GM15510 (cell line): ENCODE measurements at regions not wholly inside any gene's neighbourhood (a gene's known extent, or its start where the extent isn't known, plus 50 kb on each side); places are given as distances from the start of the nearest gene placed in this dataset.

Experiments
- POLR2A ChIP-seq: IDR thresholded peaks from 3 replicates; pipeline ENCODE4 v1.6.1; 2011; ENCODE audit warnings: borderline replicate concordance; ENCODE audit not compliant: insufficient read length; ENCODE audit errors: extremely low read depth

- no peak for TF ChIP-seq POLR2A
Measured at GRCh38 chr5:124468671-124469411, 277.6 kb downstream of the ZNF608 start.

DNA sequence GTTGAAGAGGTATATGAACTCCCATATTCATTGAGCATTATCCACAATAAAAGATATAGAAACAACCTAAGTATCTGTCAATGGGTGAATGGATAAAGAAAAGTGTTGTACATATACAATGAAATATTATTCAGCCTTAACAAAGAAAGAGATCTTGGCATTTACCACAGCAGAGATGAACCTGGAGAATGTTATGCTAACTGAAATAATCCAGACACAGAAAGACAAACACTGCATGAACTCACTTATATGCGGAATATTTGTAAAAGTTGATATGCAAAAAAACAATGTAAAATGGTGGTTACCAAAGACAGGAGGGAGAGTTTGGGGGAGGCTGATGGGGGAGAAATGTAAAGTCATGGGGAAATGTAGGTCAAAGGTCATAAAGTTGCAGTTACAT is 278.7 kb downstream of the ZNF608 start:
- no peak for TF ChIP-seq POLR2A

DNA sequence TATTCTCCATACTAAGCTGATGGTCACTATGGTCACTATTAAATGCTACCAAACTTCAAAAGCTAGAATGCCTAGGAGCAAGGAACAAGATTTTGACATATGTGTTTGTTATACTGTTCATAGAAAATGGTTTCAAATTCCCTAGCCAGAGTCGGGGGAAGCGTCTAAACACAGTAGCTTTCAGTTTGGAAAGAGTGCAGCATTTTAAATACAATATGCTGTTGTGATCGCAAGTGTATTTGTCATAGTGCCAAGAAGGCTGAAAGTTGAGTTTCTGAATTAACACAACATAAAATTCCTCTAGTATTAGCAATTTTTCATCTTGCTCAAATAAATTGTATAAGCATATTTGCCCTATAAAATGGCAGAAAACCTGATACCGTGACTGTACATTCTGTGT is 280.4 kb downstream of the ZNF608 start:
- no peak for TF ChIP-seq POLR2A

DNA sequence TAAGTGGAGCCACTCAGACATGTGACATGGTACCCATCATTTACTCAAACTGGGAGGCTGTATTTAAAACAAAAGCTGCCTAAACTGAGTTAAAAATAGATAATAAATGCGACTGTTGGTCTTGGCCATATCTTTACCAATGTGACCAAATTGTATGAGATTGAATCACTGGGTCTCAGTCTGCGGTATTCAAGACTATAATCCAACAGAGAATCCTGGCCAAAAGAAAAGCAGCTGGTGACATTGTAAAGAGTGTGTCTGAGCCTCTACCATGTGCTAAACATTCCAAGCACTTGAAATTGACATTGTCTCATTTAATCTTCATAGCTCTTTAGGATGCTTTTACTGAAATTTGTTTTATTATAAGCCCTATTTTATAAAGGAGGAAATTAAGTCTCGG is 282.6 kb downstream of the ZNF608 start:
- no peak for TF ChIP-seq POLR2A

DNA sequence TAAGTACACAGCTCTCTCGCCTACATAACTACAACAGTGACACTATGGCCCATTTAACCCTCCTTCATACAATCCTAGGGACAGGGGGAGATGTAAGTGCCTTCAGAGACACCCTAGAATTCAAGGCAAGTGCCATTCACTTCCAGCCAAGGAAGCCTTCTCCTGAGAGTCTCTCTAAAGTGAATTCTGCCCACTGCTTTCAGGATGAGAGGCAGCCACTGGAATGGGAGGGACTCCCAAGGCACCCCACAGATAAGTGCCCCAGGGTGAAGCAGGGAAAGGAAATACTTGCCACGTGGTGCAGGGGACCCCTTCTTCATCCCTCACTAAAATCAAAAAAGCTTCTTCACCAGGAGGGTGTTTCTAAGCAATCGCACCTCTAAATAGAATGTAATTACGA is 283.7 kb downstream of the ZNF608 start:
- TF ChIP-seq POLR2A: no peak

DNA sequence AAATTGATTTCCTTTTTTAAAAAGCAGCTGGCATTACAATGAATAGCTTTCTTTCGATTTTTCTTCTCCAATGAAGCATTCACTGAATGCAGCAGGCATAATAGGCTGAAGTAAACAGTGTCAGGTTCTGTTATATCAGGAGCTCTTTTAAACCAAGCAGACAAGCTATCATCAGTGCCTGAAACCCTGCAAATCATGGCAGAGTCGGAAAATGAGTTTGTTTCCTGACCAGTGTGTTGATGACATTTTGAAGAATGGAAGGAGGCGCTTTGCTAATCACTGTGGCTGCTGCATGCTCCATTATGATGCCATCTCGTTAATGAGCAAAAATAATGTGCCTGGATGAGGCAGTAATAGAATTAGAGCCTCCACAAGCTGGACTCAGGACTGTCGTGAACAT is 284.5 kb downstream of the ZNF608 start:
- no peak for TF ChIP-seq POLR2A

DNA sequence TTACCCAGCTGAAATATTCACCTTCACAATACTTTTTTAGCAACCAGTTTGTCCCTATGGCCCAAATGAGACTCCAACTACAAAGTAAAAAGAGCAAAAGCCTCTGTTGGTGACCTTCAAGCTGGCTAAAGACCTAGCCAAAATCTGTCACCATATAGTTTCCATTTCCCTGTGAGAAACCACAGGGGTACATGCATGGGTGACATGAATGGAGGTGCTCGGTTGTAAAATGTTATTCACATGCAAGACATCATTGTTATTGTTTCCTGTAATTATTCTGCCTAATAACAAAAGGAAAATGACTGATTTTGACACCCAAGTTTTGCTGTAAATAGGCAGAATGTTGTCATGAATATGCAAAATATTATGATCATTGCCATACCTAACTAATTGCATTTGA is 285.3 kb downstream of the ZNF608 start:
- no peak for TF ChIP-seq POLR2A

DNA sequence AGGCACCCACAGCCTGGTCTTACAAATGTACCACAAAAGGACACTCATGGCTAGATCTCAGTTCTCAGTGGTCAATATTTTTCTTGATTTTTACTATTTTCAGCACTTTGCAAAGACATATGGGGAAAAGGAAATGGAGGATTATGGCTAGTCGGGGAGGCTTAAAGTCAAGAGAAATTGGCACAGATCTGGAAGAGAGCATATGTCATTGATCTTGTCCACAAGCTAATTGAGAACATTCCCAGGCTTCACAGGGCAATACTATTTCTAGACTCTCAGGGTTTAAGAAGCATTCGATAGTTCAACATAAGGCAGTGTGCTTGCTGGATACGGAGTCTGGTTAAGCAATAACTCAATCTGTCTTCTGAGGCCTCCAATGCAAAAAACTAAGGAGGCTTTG is 285.8 kb downstream of the ZNF608 start:
- no peak for TF ChIP-seq POLR2A

- no peak for TF ChIP-seq POLR2A
Measured at GRCh38 chr5:124459984-124460383, 286.5 kb downstream of the ZNF608 start.

GRCh38 chr5:124457901-124458300 is 288.5 kb downstream of the ZNF608 start:
- TF ChIP-seq POLR2A: no peak

GRCh38 chr5:124457101-124457500 is 289.3 kb downstream of the ZNF608 start:
- TF ChIP-seq POLR2A: no peak

GRCh38 chr5:124456249-124456648 is 290.2 kb downstream of the ZNF608 start:
- no peak for TF ChIP-seq POLR2A

GRCh38 chr5:124454081-124454480 is 292.4 kb downstream of the ZNF608 start:
- no peak for TF ChIP-seq POLR2A

GRCh38 chr5:124453221-124454051 is 293.0 kb downstream of the ZNF608 start:
- no peak for TF ChIP-seq POLR2A

- no peak for TF ChIP-seq POLR2A
Measured at GRCh38 chr5:124452412-124452811, 294.0 kb downstream of the ZNF608 start.

- no peak for TF ChIP-seq POLR2A
Measured at GRCh38 chr5:124451721-124452383, 294.6 kb downstream of the ZNF608 start.

DNA sequence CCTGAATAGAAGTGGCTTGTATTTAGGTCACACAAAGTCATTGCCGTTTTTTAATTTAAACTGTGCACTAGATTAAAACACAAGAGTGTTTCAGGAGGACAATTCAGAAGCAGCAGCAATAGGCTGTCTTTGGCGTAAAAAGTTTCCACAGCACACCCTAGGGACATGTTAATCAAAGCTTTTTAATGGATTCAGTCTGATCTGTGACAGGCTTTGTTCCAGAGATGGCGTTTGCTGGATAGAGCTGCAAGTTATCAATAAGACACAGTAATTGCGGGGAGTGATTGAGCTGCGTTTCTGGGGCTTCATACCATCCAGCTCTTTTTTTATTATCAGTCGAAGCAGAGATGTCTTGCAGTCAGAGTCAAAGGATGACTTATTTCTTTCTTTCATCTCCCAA is 300.3 kb downstream of the ZNF608 start:
- no peak for TF ChIP-seq POLR2A
